ENCODE measurements at regions not wholly inside any gene's neighbourhood (a gene's known extent, or its start where the extent isn't known, plus 50 kb on each side); places are given as distances from the start of the nearest gene placed in this dataset.
A peak's percentile ranks its signal among the peaks of the same experiment; 100 is the strongest.
"Not testable (repeated sequence)": the region's sequence is repeated elsewhere in the genome, so short reads cannot be mapped to it uniquely, and the experiment has no call there.

DNA sequence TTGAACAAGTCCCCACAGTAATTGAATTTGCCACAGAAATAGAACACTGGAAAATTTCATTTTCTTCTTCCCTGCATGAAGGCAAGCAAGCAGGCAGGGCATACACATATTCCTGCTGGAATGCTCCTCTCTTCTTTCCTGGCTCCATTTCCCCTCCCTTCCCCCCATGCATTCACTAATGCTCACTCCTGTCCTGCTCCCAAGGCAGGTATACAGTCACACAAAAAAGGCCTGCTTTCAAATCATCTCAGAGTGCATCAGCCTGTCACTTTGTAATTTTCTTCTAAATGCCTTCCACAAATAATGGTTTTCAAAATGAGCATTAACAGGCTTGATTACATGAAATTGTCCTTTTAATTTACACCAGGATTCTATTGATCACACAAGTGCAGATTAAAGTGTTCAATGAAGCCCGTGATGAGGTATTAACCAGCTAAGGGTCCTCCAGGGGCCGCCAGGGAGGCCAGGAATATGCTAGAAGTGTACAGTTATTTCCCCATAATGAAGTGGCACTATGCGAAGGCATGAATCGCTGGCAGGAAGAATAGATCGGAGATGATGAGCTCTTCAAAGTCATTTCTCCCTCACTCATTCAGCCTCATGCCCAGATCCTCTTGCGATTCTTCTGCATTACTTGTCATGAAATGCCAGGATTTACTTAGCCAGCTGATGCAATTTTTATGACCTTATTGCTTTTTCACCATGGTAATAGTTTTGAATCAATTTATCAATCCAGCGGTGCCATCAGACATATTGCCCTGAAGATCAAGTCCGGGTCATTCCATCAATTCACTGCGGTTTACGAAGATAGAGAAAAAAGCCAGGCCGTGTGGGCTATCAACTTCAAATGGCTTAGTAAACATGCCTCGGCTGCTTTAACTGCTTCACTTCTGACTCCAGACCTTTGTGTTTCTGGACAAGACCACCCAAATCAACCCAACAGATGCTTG lies 243.5 kb downstream of the GPAT3 start:
- DNase-seq (ENCODE audit: low spot score) = no peak

DNA sequence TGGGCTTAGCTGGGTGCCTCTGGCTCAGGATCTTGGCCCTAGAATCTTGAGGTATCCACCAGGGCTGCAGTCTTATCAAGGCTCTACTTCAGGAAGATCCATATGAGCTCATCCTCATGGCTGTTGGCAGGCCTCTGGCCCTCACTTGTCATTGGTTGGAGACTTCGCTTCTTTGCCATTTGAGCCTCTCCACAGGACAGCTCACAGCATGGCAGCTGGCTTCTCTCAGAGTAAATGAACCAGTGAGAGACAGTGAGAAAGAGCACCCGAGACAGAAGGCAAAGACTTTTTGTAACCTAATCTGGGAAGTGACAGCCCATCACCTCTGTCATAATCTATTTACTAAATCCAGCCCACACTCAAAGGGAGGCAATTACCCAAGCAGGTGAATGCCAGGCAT lies 236.8 kb downstream of the GPAT3 start:
- no peak for DNase-seq (ENCODE audit: low spot score)

DNA sequence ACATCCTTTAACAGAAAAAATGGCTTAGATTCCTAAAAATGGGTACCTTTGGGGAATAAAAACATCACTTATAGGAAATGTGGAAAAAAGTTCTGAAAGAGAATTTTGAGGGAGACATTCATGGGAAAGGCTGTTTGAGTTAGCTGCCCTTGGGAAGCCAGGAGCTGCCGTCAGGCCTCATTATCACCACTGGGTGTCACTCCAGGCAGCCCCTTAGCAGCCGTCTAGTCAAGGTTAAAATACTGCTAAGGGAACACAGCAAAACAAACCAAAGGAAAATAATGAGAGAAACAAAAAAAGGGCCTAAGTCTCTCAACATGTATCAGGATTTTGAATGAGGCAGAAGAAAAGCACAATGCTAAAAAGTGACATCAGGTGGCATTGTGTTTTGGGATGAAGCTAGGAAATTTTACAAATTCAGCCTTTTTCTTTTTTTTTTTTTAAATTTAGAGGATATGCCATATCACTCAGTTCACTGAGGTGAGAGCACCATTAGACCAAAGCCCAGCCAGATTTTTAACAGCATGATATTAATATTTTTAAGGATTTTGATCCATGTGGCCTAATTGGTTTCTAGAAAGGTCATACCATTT lies 235.3 kb downstream of the GPAT3 start:
- DNase-seq (ENCODE audit: low spot score) = peak; percentile 77

DNA sequence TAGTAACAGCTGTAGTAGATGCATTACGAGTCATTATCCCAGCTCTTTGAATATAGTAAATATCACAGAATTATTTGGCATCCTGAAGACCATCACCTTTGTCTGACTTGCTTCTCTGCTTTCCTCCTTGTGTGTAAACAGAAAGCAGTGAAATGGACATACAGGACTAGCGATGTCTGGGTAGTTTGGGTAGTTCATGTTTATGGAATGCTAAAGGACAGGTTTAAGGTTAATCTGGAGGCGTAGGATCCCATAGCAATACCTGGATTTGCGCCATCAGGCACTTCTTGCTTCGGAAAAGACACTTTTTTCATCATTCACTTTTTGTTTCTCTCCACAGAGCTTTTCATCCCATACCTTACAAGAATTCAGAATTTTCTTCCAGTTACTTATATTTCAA lies 232.2 kb downstream of the GPAT3 start:
- DNase-seq (ENCODE audit: low spot score) = no peak

DNA sequence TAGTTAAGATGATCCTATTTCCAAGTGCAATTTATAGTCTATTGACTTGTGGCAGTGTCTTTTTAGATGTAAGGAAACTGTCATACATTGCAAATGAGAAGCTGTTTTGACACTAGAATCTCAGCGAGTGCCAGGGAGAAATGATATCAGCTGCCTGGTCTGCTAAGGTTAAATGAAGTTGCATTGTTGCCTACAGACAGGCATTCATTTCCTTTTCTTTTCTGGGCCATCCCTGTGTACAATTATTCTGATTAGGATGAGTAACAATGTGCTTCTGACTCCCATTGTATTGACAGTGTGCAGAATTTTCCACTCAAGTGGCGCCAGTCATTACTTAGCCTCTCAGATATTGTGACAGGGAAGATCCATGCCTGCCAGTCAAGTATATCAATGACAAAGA lies 231.2 kb downstream of the GPAT3 start:
- no peak for DNase-seq (ENCODE audit: low spot score)

DNA sequence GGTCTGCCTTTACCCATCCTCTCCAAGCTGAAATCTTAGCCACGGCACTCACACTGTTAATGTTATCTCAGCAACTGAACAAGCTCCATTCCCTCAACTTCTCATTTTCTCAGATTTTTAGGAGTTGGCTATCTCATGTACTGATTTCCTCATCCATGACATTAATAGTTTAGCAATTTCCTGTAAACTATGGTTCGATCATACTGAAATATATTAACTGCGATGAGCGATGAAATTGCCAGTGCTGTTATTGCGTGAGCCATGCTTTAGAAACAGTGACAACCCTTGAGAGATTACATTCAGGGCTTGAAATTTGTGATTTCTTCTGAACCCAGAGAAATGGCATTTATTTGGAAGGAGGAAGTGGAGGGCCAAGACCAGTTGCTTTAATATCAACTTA lies 223.7 kb downstream of the GPAT3 start:
- DNase-seq (ENCODE audit: low spot score) = no peak

DNA sequence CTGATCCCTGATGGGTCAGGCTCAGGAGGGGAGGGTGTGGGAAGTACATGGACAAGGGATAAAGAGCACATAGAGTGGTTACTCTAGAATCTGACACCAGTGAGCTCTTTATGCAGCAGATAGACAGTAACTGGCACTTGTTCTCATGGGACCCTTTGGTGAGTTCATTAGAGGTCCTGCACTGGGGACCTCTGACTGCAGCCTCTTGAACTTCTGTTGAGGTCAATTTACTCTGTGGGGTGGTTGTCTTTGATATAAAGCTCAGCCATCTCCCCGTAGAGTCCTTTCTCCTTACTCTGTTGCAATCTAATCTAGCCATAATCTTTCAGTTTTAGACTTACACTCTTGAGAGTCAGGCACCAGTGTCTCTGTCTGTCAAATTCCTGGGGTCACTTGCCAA lies 222.4 kb downstream of the GPAT3 start:
- no peak for DNase-seq (ENCODE audit: low spot score)

DNA sequence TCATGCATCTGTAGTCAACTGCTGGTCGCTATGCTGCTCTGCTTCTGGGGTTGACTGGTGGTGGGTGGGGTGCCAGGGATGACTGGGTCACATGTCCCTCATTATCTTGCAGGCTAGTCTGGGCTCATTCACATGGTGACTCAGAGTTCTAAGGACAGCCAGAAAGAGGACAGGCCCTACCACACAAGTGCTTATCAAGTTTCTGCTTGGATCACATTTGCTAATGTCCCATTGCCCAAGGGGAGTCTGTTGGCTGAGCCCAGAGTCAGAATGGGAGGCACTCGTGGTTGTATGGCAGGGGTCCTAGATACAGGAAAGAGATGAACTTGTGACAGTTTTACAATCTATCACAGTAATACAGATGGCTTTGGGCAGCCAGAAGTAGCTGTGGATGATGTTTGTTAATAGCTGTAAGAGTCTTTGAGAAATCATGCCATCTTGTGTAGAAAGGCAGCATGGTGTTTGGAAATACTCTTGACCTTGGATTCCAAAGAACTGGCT lies 221.3 kb downstream of the GPAT3 start:
- no peak for DNase-seq (ENCODE audit: low spot score)

DNA sequence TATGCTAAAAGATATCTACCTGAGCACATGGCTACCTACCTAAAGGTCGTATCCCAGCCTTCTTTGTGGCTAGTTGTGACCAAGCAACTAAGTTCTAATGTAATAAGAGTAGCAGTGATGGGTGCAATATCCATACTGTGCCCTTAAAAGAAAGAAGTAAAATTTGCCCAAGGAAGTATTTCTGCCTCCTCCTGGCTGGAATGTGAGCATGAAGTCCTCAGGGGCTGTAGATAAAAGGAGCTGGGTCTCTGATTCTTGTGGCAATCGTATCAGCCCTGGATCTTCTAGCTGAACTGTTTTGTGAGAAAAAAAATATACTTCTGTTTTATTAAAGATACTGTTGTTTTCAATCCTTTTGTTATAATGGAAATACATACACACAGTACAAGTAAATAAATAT lies 217.4 kb downstream of the GPAT3 start:
- no peak for DNase-seq (ENCODE audit: low spot score)

DNA sequence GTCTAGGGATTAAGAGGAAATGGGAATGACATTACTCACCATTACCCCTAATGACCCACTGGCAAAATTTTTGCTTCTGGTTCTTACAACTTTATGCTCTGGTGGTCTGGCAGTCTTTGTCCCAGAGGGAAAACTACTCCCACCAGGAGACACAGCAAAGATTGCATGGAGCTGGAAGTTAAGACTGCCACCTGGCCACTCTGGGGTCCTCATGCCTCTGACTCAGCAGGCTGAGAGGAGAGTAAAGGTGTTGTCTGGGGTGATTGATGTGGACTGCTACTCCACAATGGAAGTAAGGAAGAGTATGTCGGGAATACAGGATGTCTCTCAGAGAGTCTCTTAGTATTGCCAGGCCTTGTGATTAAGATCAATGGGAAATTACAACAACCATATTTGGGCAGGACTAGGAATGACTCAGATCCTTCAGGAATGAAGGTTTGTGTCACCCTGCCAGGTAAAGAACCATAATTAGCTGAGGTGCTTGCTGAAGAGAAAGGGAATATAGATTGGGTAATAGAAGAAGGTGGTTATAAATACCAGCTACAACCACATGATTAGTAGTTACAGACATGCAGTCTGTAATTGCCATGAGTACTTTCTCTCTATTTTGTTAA lies 215.5 kb downstream of the GPAT3 start:
- DNase-seq (ENCODE audit: low spot score) = no peak

DNA sequence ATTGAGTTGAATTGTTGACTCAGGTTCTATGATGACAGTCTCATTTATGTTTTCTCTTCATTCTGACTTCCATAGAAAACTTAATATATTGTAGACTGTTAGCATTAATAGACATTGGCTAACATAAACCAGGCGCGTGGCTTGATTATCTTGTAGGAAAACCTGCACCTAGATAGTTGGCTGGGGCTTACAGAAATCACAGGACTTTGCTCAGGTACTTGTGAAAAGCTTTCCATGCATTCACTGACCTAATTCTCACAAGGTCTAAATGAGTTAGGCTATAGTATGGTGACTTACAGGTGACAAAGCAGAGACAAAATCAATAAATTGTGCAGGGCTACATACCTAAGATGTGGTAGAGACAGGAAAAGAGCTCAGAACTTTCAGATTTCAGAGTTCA lies 212.8 kb downstream of the GPAT3 start:
- no peak for DNase-seq (ENCODE audit: low spot score)

DNA sequence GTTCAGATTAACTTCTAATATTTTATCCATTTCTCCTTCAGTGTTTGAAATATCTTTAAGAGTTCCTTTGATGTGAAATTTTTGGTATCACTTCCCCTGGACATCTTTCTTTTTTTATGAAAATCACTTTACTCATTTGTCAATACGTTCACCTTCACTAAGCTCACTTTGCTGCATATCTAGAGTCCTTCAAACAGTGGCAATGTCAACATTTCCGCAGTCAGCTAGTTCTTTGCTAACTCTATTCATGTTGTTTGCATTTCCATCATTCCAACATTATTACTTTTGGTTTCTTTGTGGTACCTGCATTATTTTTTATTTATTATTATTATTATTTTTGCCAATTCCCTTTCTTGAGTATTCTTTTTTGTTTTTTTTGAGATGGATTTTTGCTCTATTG lies 203.0 kb downstream of the GPAT3 start:
- no peak for DNase-seq (ENCODE audit: low spot score)

DNA sequence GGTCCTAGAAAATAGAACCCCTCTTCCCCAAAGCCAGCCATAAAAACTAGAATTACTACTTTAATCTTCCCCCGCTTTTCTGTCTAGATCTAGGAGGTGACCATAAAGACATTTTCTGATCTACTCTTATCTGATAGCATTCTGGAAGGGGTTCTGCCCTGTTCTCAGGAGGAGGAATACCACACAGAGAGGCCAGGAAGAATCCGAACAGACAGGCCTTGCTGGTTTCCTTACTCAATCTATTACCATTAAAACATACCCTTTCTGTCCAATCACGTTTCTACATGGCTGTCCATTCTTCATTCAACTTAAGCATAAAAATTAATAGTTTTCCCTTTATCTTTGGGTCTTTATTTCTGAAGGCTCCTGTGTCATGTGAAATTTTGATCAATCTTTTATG lies 198.7 kb downstream of the GPAT3 start:
- DNase-seq (ENCODE audit: low spot score) = no peak

DNA sequence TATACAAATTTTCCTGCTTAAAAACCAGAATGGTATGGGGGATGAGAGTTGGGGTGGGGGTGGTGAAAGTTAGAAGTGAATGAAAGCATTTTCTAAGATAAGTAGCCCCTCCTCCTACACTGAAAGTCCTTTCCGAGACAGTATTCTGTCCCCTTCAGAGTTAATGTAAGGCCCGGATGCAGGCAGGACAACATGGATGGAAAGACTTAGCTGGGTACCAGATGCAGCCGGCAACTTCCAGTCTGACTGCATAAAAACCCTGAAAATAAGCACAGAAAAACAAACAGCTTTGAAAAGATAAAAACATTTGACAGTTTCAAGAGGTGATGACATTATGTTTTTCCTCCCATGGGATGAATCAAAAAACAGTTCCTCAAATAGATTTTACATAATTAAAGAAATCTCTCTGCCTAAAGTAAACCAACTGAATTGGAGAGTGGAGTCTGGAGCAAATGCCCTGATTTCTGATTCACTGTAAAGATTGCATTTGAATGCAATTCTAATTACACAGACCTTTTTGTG lies 196.3 kb downstream of the GPAT3 start:
- no peak for DNase-seq (ENCODE audit: low spot score)

DNA sequence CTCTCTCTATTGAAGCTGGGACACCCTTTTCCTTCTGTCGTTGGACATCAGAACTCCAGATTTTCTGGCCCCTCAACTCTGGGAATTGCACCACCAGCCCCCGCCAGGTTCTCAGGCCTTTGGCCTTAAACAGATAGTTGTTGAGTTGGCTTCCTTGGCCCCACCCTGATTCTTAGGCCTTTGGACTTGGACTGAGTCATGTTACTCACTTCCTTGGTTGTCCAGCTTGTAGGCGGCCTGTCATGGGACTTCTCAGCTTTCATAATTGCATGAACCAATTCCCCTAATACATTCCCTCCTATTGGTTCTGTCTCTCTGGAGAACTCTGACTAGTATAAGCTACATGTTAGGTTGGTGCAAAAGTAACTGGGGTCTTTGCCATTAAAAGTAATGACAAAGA lies 195.7 kb downstream of the GPAT3 start:
- DNase-seq (ENCODE audit: low spot score) = no peak

DNA sequence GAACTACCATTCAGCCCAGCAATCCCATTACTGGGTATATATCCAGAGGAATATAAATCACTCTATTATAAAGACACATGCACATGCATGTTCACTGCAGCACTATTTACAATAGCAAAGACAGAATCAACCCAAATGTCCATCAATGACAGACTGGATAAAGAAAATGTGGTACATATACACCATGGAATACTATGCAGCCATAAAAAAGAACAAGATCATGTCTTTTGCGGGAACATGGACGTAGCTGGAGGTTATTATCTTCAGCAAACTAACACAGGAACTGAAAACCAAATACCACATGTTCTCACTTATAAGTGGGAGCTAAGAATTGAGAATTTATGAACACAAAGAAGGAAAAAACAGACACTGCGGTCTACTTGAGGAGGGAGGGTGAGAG lies 195.1 kb downstream of the GPAT3 start:
- not testable (repeated sequence) for DNase-seq (ENCODE audit: low spot score)

DNA sequence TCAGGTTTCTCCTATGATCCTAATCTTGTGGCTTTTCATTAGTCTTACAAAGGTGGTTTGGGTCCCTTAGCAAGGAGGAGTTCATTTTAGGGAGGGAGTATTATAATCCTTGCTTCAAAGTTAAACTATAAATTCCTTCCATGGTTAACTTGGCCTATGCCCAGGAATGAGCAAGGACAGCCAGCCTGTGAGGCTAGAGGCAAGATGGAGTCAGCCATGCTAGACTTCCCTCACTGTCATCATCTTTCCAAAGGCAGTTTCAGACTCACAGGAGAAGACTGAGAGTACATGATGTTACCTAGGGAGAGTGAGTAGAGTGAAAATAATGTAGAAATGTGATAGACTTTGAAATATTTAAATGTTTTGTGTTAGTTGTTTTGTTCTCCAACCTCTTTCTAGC lies 192.3 kb downstream of the GPAT3 start:
- DNase-seq (ENCODE audit: low spot score) = no peak

DNA sequence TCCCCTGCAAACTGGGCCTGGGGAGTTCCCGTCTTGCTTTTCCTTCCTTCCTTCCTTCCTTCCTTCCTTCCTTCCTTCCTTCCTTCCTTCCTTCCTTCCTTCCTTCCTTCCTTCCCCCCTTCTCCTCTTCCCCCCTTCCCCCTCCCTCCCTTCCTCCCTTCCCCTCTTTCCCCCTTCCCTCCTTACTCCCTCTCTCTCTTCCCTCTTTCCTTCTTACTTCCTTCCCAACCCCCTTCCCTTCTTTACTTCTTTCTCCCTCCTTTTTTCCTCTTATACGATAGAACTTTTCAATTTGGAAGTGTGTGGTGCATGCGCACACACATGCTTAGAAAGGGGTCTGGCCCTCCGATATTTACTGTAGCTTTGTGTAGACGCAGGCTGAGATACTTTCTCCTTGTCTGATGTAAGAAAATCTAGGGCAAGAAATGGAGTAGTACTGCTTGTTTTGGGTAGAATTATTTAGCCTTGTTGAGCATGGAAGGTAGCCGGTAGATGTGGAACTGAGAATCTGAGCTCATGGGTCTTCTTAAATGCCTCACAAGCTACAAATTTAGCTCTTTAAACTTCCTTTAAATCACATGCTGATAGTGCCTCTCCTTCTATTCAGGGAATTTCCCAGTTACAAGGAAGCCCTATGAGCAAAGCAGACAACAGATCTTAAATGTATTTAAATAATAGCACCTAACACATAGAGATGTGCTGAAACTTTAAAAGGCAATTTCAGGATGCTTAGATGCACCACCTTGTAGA lies 189.6 kb downstream of the GPAT3 start:
- DNase-seq (ENCODE audit: low spot score) = no peak

DNA sequence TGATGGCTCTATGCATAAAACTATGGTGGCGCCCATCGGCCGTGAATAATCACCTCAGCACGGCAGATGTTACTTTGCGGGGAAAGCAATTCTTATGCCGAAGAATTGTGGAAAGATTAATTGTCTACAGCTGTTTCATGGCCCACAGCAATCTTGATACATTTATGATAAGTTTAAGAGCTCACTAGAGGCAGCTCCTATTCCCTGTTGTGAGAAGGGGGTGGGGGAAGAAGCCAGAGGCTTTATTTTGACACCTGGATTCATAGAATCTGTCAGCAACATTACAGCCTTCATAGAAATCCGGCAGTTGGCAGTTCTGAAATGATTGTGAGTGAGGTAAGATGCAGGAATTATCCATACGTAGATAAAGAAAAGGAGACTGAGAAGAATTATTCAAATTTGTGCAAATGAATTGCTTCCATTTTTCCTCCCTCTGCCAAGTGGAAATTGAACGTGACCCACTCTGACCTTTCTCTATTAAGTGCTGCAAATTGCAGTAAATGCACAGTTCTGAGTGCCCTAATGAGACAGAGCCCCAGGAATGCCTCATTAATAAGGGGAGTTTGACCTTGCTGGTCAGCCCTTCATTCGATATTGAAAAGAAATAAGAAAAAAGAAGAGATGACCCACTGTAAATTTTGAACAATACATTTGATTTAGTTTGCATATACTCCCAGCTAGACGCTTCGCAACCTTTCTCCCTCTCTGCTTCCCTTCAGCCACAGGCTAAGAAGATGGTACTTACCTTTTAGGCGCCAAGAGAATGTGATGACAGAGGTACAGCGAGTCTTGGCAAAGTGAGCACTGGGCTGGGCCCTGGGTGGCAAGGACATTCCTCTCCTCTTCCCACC lies 188.8 kb downstream of the GPAT3 start:
- DNase-seq (ENCODE audit: low spot score) = no peak

DNA sequence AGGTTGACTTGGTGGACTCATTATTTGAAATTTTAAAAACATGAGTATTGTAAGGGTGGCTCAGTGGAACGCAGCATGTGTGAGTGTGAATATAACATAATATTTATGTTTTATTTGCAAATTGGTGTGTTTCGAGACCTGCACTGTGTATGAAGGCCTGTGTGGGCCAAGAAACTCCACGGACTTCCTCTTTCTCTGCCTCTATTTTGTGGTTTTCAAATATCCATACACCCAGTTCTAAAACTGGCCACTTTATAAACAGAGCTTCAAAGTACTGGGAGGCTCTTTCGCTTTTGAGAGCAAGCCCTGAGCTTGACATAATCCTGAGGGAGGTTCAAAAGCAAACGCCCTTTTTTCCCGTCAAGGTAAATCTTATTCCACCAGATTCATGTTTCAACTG lies 187.7 kb downstream of the GPAT3 start:
- DNase-seq (ENCODE audit: low spot score) = no peak

DNA sequence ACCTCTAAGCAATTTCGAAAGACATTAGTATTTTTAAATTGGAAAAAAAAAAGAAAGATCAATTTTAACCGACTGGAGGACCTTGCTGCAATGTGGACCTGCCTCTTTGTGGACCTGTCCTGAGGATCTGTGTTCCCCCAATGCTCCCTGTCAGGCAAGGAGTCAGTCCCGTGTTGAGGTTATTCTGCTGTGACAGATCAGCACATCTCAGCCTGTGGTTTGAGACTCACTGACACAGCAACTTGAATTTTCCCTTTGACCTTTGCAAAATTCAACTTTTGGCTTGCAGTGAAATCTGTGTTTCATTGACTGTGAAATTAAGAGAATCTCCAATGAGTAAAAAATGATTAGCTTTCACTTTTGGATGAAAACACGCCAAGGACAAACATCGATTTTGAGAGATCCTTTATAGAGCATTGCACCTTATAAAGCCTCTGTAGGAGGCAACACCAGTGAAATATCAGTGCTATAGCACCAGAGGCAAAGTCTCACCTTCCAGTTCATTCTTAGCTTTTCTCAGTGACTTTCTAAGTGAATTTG lies 186.9 kb downstream of the GPAT3 start:
- no peak for DNase-seq (ENCODE audit: low spot score)
